Endothelial cell of umbilical vein (primary cell): ENCODE measurements at regions not wholly inside any gene's neighbourhood (a gene's known extent, or its start where the extent isn't known, plus 50 kb on each side); places are given as distances from the start of the nearest gene placed in this dataset.
A peak's percentile ranks its signal among the peaks of the same experiment; 100 is the strongest.

Experiments used
- BruUV-seq: library from RNA; stranded (reverse); fragments of 400-500 nt; replicated peaks from 2 replicates; lab custom pipeline; 2021; lab: Mats Ljungman, UMichigan
- CTCF ChIA-PET: fragments of 300-600, 350-600 bp; sonication (Branson Sonifier 250); formaldehyde crosslinking; loops from one replicate; lab custom pipeline; 2021; ENCODE audit warnings: antibody characterized with exemption, inconsistent platforms; lab: Charles Lee
- POLR2A ChIA-PET: fragments of 300-600, 350-600 bp; sonication (Branson Sonifier 250); formaldehyde crosslinking; loops from one replicate; lab custom pipeline; 2021; ENCODE audit warnings: antibody characterized with exemption, inconsistent platforms; lab: Charles Lee
- DNase-seq: peaks from one replicate; pipeline ENCODE4 v3.0.0-alpha.2; 2011; ENCODE audit warnings: low read depth, low spot score
- FAIRE-seq: peaks from 2 replicates; lab custom pipeline; 2011; peaks lifted over from hg19 to GRCh38; lab: Jason Lieb, UNC
- H2AFZ ChIP-seq: 2 replicates; pipeline ENCODE4 v1.6.0; 2012; ENCODE audit warnings: low read depth, low read length, control low read depth, inconsistent platforms
- H3K27ac ChIP-seq: 2 replicates; pipeline ENCODE4 v1.5.1; 2011; ENCODE audit warnings: low read depth, mild to moderate bottlenecking, control low read depth, low read length, moderate library complexity; ENCODE audit not compliant: insufficient read depth
- H3K27me3 ChIP-seq, 2 experiments: 2 replicates each; pipeline versions ENCODE4 v1.6.0 to v1.6.1; 2011; ENCODE audit warnings: low read length in 2 of 2, mixed read lengths in 1 of 2; ENCODE audit not compliant: control insufficient read depth in 2 of 2, insufficient read depth in 2 of 2
- H3K36me3 ChIP-seq, 2 experiments: 2 replicates in 1 of 2; 3 replicates in 1 of 2; pipeline ENCODE4 v1.5.1; 2011; ENCODE audit warnings: low read length in 2 of 2, mild to moderate bottlenecking in 1 of 2, moderate library complexity in 1 of 2; ENCODE audit not compliant: control insufficient read depth in 2 of 2, insufficient read depth in 2 of 2; ENCODE audit errors: extremely low read depth in 1 of 2
- H3K4me1 ChIP-seq: 3 replicates; pipeline ENCODE4 v1.5.1; 2011; ENCODE audit warnings: mild to moderate bottlenecking, low read length; ENCODE audit not compliant: control insufficient read depth, insufficient read depth; ENCODE audit errors: extremely low read depth
- H3K4me2 ChIP-seq: 2 replicates; pipeline ENCODE4 v1.6.1; 2011; ENCODE audit warnings: low read length, control low read depth, mixed read lengths; ENCODE audit not compliant: insufficient read depth
- H3K4me3 ChIP-seq, 3 experiments: fragments of 200-600 bp in 1 of 3; sonication (generic), shearing (Covaris generic) in 1 of 3; replicated peaks in 1 of 3; 2 replicates each; pipeline ENCODE4 v1.5.1; 2011 to 2016; ENCODE audit warnings: control low read depth in 3 of 3, low read length in 3 of 3, mild to moderate bottlenecking in 2 of 3, inconsistent platforms in 1 of 3, low read depth in 1 of 3, moderate library complexity in 1 of 3; ENCODE audit not compliant: insufficient read depth in 1 of 3
- H3K79me2 ChIP-seq: 2 replicates; pipeline ENCODE4 v1.6.0; 2012; ENCODE audit warnings: low read length, inconsistent platforms; ENCODE audit not compliant: control insufficient read depth, insufficient read depth
- H3K9ac ChIP-seq: replicated peaks from 2 replicates; pipeline ENCODE3; 2011; ENCODE audit warnings: low read length, control low read depth; ENCODE audit not compliant: insufficient read depth; ENCODE audit errors: extremely low read depth
- H3K9me1 ChIP-seq: replicated peaks from 3 replicates; pipeline ENCODE4 v1.6.0; 2011; ENCODE audit warnings: mild to moderate bottlenecking, low read length; ENCODE audit not compliant: control insufficient read depth, insufficient read depth; ENCODE audit errors: extremely low read depth
- H3K9me3 ChIP-seq: replicated peaks from 2 replicates; pipeline ENCODE4 v1.5.1; 2012; ENCODE audit warnings: low read length, inconsistent platforms; ENCODE audit not compliant: control insufficient read depth, insufficient read depth
- H4K20me1 ChIP-seq: replicated peaks from 2 replicates; pipeline ENCODE3; 2011; ENCODE audit warnings: mild to moderate bottlenecking, low read length; ENCODE audit not compliant: control insufficient read depth, insufficient read depth; ENCODE audit errors: extremely low read depth
- CTCF ChIP-seq, 2 donors: IDR thresholded peaks; 1 replicate in 1 of 2; 2 replicates in 1 of 2; pipeline ENCODE4 v1.5.1; 2011; ENCODE audit warnings: low read length in 2 of 2, mild to moderate bottlenecking in 2 of 2, moderate library complexity in 2 of 2, control low read depth in 1 of 2, inconsistent platforms in 1 of 2, low read depth in 1 of 2; ENCODE audit not compliant: insufficient read depth in 1 of 2; ENCODE audit errors: extremely low read depth in 1 of 2
- EZH2 ChIP-seq: IDR thresholded peaks from 2 replicates; pipeline ENCODE4 v1.6.1; 2012; ENCODE audit warnings: borderline replicate concordance, low read depth, mild to moderate bottlenecking, moderate library complexity, low read length, inconsistent platforms; ENCODE audit not compliant: severe bottlenecking
- FOS ChIP-seq: IDR thresholded peaks from 2 replicates; pipeline ENCODE4 v1.6.1; 2011; ENCODE audit warnings: mild to moderate bottlenecking, low read length, moderate library complexity, borderline replicate concordance; ENCODE audit not compliant: insufficient read depth
- GATA2 ChIP-seq: IDR thresholded peaks from 2 replicates; pipeline ENCODE4 v1.7.0; 2011; ENCODE audit warnings: low read depth, mild to moderate bottlenecking, moderate library complexity, mixed read lengths, low read length; ENCODE audit not compliant: insufficient read length, insufficient read depth
- JUN ChIP-seq: IDR thresholded peaks from 2 replicates; pipeline ENCODE4 v1.6.1; 2011; ENCODE audit warnings: borderline replicate concordance, low read depth; ENCODE audit not compliant: insufficient read length, insufficient read depth
- MAX ChIP-seq: IDR thresholded peaks from 2 replicates; pipeline ENCODE4 v1.6.1; 2011; ENCODE audit not compliant: insufficient read depth, insufficient read length
- MYC ChIP-seq: IDR thresholded peaks from one replicate; pipeline ENCODE4 v1.6.1; 2011; ENCODE audit warnings: mild to moderate bottlenecking, low read depth, low read length
- POLR2A ChIP-seq: IDR thresholded peaks from 2 replicates; pipeline ENCODE4 v1.6.1; 2012; ENCODE audit warnings: low read depth, mild to moderate bottlenecking, control low read depth, low read length
- POLR2AphosphoS5 ChIP-seq: IDR thresholded peaks from 2 replicates; pipeline ENCODE4 v1.6.1; 2012; ENCODE audit warnings: low read depth, mild to moderate bottlenecking, control low read depth, low read length, moderate library complexity; ENCODE audit not compliant: insufficient read depth
- dilution Hi-C: fragments of 300-500 bp; cut with MboI; formaldehyde crosslinking; loops from one replicate; pipeline ENCODE4 v1.15.0; 2019; ENCODE audit warnings: low sequenced_read_pairs; ENCODE audit not compliant: extremely low pct_ligation_motif_present
- intact Hi-C: fragments of 100-400 bp; cut with micrococcal nuclease; formaldehyde crosslinking; loops from one replicate; pipeline ENCODE4 v1.10.0; 2022

- Histone ChIP-seq H3K27me3 (no peaks in the 10 kb centered on the region), H2AFZ (peak overlapping the region; percentile 14), H3K9ac (no peak overlapping the region), H3K4me3 (no peak overlapping the region), H3K79me2 (no peaks in the 10 kb centered on the region), H3K36me3 (no peaks in the 10 kb centered on the region), H4K20me1 (no peaks in the 10 kb centered on the region), H3K4me2 (no peak overlapping the region), H3K9me3 (no peaks in the 10 kb centered on the region), H3K27ac (no peak overlapping the region), H3K4me1 (no peaks in the 10 kb centered on the region), H3K9me1 (no peaks in the 10 kb centered on the region)
- FAIRE-seq = no peak
- TF ChIP-seq FOS (no peak), MYC (no peak), GATA2 (no peak)
- DNase-seq = no peak
- ChIA-PET POLR2A (no interaction called here), CTCF (no interaction called here)
- intact Hi-C loops (no loop called here), dilution Hi-C loops (no loop called here)
- no TSS peak for BruUV-seq
Observed at GRCh38 chr6:140833408-140833807, 1299.3 kb upstream of the GJE1 start.

- H3K27ac ChIP-seq = no peak overlapping the region
- no peak for TF ChIP-seq MAX
- TF ChIP-seq EZH2 = no peak
- TF ChIP-seq FOS = no peak
- no peak for TF ChIP-seq GATA2
- no peak for TF ChIP-seq JUN
- TF ChIP-seq POLR2A = no peak
- TF ChIP-seq POLR2AphosphoS5 = no peak
- TF ChIP-seq MYC = no peak
- TF ChIP-seq CTCF (IDR thresholded peaks at IDR 0.05; ENCODE audit: extremely low read depth in 1 of 2, insufficient read depth in 1 of 2, low read depth in 1 of 2, low read length in 2 of 2) = no peak
- no peak for FAIRE-seq
- H2AFZ ChIP-seq = no peak overlapping the region
- no peaks in the 10 kb centered on the region for H3K9me1 ChIP-seq
- H3K27me3 ChIP-seq = no peaks in the 10 kb centered on the region
- no peak overlapping the region for H3K9ac ChIP-seq
- H4K20me1 ChIP-seq = no peaks in the 10 kb centered on the region
- no peak overlapping the region for H3K4me2 ChIP-seq
- POLR2A ChIA-PET = no interaction called here
- intact Hi-C loops (no loop called here), dilution Hi-C loops (no loop called here)
- H3K36me3 ChIP-seq = no peaks in the 10 kb centered on the region
- H3K79me2 ChIP-seq = no peaks in the 10 kb centered on the region
- H3K4me1 ChIP-seq = no peaks in the 10 kb centered on the region
- BruUV-seq = no TSS peak
- no peak overlapping the region for H3K4me3 ChIP-seq
- CTCF ChIA-PET = no interaction called here
- no peak for DNase-seq
- H3K9me3 ChIP-seq = no peaks in the 10 kb centered on the region
Observed at GRCh38 chr6:140830666-140831065, 1302.1 kb upstream of the GJE1 start.
